ENCODE measurements at regions not wholly inside any gene's neighbourhood (a gene's known extent, or its start where the extent isn't known, plus 50 kb on each side); places are given as distances from the start of the nearest gene placed in this dataset.
"Not testable (repeated sequence)": the region's sequence is repeated elsewhere in the genome, so short reads cannot be mapped to it uniquely, and the experiment has no call there.

GRCh38 chr20:26214991-26215390 lies 518.3 kb upstream of the ZNF337 start:
- DNase-seq: no peak

DNA sequence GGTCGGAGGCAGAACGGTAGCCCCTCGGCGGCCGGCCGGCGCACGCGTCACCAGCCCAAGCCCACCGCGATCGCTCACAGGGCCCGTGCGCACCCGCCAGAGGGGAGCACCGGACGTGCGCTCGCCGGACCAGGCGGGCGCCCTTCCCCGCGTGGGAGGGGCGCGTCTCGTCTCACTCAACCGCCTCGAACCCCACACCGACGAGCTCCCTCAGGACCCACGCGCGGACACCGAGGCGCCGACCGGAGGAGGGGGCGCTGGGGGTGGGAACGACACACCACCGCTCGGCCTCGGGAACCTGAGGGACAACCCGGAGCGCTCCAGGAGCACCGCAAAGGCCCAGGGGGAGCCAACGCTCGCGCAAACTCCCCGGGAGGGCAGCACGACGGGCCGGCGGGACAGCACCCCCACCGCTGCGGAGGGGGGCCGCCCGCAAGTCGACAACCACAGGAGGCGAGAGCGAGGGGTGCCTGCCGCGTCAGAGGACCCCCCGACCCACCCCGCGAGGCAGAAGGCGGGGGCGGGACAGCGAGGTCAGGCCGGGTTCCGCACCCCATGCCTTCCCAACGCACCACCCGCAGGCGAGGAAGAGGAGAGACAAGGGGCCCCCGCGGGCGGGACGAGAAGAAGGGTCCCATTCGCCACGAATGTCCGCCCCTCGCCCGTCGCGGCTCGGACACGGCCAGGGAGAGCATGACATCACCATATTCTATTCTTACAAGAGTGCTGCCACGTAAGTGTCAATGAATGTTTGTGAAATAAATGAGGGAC lies 512.7 kb upstream of the ZNF337 start:
- DNase-seq: no peak

- no peak for DNase-seq
These were observed 511.8 kb upstream of the ZNF337 start for GRCh38 chr20:26208296-26209091.

GRCh38 chr20:26207967-26208295 lies 511.3 kb upstream of the ZNF337 start:
- not testable (repeated sequence) for DNase-seq

GRCh38 chr20:26207237-26207966 lies 510.7 kb upstream of the ZNF337 start:
- DNase-seq: no peak

DNA sequence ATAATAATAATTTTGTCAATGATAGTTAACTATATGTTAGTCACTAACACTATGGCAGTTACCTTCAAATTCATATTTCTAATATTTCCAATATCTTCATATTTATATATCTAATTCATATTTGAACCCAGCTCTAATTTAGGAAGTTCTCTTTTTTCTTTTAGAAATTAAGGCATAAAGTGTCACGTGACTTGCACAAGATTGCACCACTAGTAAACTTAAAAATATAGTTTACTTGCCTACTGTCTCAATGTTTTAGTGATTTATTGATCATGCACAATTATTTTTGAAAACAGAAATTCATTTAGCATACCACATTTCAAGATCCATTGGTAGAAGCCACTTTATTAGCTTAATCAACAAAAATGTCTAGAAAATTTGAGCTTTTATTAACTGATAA lies 508.7 kb upstream of the ZNF337 start:
- DNase-seq: no peak

DNA sequence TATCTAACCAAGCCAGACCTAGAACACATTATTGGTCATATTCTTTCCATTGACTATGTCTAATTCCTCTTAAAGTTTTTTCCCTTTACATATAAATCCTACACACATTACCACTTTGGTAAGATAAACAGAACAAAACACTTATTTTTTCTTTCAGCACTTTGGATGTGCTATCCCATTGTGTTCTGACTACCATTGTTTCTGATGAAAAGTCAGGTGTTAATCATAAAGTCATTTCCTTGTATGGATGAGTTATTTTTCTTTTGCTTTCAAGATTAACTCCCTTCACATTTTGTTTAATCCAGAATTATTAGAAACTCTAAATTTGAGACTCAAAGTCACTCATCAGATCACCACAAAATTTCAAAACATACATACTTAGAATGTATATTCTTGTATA lies 504.4 kb upstream of the ZNF337 start:
- DNase-seq: not testable (repeated sequence)

DNA sequence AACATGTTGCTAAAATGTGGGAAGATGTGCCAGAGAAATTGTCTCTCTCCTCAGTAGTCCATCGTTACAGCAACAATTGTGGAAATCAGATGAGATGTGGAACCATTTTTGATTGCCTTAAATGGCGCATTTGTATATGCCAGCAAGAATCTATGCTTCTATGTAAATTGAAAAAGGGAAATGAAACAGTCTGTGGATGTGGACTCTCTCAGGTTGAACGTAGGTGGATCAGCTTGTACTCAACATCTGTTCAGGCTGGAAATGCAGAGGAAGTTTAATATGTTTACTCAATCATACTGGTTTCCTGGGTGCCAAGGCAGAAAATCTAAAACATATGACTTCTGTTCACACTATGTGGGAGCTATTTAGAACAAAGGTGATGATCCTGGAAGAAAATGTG lies 490.7 kb upstream of the ZNF337 start:
- not testable (repeated sequence) for DNase-seq

- DNase-seq: not testable (repeated sequence)
These were observed 487.1 kb upstream of the ZNF337 start for GRCh38 chr20:26183720-26184119.

DNA sequence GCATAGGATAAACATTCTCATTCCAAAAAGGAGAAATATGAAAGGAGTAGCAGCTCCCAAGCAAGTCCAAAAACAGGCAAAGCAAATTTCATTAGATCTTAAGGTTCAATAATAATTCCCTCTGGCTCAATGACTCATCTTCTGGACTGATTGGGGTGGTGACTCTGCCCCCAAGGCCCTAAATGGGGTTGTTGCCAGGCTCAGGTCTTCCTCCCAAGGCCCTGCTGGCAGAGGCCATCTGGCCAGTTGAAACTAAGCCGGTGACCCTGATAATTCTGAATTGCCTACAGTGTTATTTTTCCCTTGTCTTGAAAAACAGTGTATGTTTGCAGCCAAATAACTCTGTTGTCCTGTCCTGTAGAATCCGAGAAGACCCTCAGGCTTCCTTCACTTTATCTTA lies 484.7 kb upstream of the ZNF337 start:
- DNase-seq: not testable (repeated sequence)

DNA sequence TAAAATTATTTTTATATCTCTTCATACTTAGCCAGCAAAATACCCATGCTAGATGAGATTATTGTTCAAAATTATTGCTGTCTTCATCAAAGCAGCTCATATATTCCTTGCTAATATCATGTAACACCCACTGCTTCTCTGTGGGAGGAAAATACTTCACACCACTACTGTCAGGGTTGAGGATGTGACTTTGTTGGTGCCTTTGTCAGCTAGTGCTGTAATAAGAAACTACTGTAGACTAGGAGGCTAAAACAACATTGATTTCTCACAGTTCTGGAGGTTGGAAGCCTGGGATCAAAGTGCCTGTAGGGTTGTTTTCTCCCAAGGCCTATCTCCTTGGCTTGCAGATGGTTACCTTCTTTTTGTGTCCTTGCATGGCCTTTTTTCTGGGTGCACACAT lies 475.2 kb upstream of the ZNF337 start:
- DNase-seq: not testable (repeated sequence)

- DNase-seq: no peak
These were observed 472.9 kb upstream of the ZNF337 start for GRCh38 chr20:26169506-26169905.

DNA sequence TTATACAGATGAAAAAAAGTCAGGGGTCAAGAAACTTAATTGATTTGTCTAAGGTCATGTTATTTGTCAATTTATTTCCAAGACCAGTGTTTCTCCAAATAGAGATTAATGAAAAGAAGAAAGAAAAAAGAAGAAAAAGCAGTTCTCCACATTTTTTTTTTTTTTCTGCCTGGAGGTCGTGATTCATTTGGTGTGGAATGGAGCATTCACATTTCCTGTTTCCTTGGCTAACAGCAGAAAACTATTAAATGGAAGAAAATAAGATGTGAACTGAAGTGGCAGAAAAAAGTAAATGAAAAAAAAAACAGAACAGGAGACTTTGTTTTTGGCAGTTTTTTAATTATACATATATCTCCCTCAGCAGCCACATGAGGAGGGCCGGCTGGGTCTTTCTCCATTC lies 470.8 kb upstream of the ZNF337 start:
- DNase-seq: no peak

DNA sequence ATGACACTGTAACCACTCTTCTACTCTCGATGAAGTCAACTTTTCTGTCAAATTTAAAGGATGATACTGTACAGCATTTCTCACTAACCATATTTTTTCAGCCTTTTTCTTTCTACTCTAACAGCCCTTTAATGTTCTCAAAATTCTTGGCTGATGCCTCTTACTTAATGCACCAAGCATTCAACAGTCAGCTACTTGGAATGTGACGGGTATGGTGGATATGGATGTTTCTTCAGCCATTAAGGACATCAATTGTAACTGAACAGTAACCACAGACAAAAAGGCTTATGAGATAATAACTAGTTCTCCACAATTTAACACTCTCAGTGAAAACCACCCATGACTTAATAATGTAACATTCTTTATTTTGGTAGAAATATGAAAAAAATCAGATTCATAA lies 467.2 kb upstream of the ZNF337 start:
- no peak for DNase-seq

GRCh38 chr20:26163151-26163550 lies 466.5 kb upstream of the ZNF337 start:
- DNase-seq: not testable (repeated sequence)

DNA sequence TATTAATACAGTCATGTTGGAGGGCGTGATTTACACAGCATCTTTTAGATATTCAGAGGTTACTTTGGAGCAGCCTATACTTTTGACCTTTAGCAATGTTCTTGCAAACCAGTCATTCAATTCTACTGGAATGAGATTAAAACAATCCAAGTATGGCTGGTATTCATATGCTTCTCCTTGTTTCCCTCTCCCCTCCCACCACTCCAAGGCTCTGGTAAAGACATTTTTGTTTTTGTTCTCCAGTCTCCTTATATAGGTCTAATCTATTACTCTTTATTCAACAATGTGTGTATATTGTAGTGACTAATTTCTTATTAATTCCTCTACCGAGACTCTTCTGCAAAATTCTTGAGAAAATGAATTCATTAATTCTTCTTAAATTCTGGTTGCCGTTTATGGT lies 465.1 kb upstream of the ZNF337 start:
- not testable (repeated sequence) for DNase-seq

- not testable (repeated sequence) for DNase-seq
These were observed 464.3 kb upstream of the ZNF337 start for GRCh38 chr20:26160916-26161315.

- no peak for DNase-seq
These were observed 457.6 kb upstream of the ZNF337 start for GRCh38 chr20:26154224-26154623.

DNA sequence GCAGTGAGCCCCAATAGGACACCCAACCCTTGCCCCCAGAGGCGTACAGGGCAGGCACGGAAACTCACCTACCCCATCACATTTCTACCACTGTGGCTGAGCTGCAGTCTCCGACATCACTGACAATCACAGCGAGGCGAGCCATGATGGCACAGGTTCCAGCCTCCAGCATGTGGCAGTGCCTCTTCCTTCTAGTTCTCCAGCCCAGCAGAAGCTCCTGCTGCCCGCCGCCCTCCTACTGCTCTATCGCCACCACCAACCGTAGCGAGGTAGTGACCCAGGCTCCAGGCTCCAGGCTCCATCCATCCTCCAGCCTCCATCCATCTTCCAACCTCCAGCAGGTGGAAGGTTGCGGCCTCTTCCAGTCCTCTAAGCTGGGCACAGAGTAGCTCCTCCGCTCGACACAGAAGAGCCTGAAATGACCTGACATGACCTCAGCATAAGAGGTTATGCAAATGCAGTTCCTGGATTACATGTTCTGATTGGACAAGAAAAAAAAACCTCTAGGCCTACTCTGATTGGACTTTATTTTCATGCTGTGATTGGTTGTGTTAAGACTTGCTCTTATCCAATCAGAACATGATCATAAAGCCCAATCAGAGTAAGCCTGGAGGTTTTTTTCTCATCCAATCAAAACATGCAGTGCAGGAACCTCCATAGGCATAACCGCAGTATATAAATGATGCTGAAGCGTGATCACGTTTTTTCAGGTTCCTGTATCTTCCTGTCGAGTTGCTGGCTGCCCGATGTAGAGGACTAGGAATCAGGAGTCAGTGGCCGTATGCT lies 438.9 kb upstream of the ZNF337 start:
- DNase-seq: no peak

DNA sequence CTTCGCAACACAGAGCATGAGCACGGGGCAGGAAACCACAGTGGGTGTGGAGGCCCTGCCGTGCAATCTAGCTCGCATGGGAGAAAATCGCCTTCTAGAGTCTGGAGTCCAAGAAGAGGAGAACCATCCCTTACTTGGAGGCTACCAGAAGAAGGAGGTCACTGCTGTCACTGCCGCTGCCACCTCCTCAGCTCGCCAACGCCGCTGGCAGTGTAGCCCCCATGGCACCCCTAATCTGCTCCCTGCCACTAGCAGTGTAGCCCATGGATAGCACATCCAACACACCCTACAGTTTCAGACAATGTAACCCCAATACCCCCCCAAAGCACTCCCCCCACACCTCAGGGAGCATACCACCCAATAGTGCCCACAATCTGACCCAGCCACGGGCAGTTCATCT lies 438.0 kb upstream of the ZNF337 start:
- DNase-seq: no peak

- DNase-seq: not testable (repeated sequence)
These were observed 437.1 kb upstream of the ZNF337 start for GRCh38 chr20:26133794-26134193.

- not testable (repeated sequence) for DNase-seq
These were observed 424.3 kb upstream of the ZNF337 start for GRCh38 chr20:26120920-26121319.

DNA sequence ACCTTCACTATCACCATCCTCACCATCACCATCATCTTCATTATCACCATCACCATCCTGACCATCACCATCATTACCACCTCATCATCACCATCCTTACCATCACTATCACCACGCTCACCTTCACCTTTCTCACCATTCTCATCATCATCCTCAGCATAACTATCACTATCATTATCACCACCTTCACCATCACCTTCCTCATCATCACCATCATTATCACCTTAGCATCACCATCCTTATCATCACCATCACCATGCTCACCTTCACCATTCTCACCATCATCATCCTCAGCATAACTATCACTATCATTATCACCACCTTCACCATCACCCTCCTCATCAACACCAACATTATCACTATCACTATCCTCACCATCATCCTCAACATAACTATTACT lies 397.8 kb upstream of the ZNF337 start:
- DNase-seq: not testable (repeated sequence)

All from effector CD8-positive, alpha-beta T cell (primary cell).